ENCODE measurements at regions not wholly inside any gene's neighbourhood (a gene's known extent, or its start where the extent isn't known, plus 50 kb on each side); places are given as distances from the start of the nearest gene placed in this dataset.

DNA sequence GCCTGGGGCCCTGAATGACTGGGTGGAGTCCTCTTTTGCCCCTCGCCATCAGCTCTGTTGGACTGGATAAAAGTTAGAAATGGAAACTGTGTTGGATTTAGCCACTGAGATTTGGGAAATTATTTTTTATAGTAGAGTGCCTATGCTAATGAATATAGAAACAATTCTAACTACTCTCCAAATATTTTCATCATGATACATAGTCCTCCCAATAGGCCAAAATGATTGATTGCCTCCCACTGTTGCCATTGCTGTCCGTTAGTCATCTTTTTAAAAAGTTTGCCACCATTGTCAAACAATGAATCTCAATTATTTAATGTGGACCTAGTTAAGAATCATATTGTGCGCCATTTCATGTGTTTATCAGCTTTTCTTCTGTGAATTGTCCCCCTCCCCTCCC is 417.0 kb downstream of the GALR1 start:
- DNase-seq (ENCODE audit: low read depth) = no peak
- no peak for TF ChIP-seq CTCF (conservative IDR thresholded peaks at IDR 0.05; ENCODE audit: low read length)
- H3K4me3 ChIP-seq (ENCODE audit: low read length) = no peak overlapping the region

DNA sequence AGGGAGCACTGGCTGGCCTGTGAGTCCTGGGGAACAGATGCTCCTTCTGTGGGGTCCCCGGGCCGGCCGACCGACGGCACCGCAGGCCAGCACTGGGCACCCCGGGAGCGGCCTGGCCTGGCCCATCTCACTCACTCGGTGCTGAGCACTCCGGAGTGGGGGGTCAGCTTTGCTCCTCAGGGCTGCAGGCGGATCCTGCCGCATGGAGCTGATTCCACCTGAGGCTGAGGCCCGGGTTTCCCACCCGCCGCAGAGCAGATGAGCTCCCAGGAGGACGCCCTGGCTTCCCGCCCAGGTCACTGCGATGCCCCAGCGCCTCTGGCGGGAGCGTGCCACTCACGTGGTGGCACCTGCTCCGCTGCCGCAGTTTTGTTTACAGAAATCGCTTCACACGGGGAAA is 418.6 kb downstream of the GALR1 start:
- no peak for DNase-seq (ENCODE audit: low read depth)
- no peak overlapping the region for H3K4me3 ChIP-seq (ENCODE audit: low read length)
- no peak for TF ChIP-seq CTCF (conservative IDR thresholded peaks at IDR 0.05; ENCODE audit: low read length)

GRCh38 chr18:77669331-77669730 is 419.7 kb downstream of the GALR1 start:
- DNase-seq (ENCODE audit: low read depth) = no peak
- TF ChIP-seq CTCF (conservative IDR thresholded peaks at IDR 0.05; ENCODE audit: low read length) = no peak
- no peak overlapping the region for H3K4me3 ChIP-seq (ENCODE audit: low read length)

DNA sequence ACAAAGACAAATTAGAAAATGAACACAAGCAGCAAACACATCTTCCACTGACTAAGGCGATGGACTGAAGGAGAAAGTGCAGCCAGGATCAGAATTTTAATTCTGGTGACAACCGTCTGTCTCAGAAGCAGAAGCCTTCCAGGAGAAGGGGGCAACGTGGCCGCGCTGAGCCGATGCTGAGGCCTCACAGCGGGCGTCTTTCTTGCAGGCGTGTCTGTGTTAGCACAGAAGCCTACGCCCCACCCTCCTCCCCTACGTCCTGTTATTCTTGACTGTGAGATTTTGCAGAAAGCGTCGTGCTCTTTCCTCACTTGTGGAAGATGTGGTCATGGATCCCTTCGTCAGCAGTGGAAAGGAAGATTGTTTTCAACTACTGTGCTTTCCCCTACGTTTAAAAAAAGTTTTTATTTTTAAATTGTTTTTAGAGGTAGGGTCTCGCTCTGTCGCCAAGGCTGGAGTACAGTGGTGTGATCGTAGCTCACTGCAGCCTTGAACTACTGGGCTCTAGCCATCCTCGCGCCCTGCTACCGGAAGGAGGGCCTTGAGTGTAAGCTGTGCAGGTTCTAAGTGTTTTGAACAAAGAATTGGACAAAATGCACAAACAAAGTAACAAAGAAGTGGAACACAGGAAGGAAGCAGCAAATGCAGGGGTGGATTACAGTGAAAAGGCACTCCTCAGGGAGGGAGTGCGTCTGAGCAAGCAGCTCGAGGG is 422.0 kb downstream of the GALR1 start:
- no peak for DNase-seq (ENCODE audit: low read depth)
- H3K4me3 ChIP-seq (ENCODE audit: low read length) = no peak overlapping the region
- no peak for TF ChIP-seq CTCF (conservative IDR thresholded peaks at IDR 0.05; ENCODE audit: low read length)

- no peak for DNase-seq (ENCODE audit: low read depth)
Observed at GRCh38 chr18:77676910-77677309, 427.3 kb downstream of the GALR1 start.

DNA sequence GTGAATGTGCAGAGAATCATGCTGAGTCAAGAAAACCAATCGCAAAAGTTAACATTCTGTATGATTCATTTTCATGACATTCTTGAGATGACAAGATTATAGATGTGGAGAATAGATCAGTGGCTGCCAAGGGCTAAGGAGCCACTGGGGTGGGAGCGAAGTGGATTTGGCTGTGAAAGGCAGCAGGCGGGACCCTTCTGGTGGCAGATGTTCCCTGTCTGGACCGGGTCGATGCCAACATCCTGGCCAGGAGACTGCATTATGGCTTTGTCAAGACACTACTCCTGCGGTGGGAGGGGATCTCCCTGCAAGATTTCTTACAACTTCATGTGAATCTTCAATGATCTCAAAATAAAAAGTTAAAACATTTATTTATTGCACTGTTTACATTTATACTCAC is 427.9 kb downstream of the GALR1 start:
- TF ChIP-seq CTCF (conservative IDR thresholded peaks at IDR 0.05; ENCODE audit: low read length) = no peak
- DNase-seq (ENCODE audit: low read depth) = no peak
- no peak overlapping the region for H3K4me3 ChIP-seq (ENCODE audit: low read length)

More at GRCh38 chr18:77676910-77677309, 427.3 kb downstream of the GALR1 start:
- no peak overlapping the region for H3K4me3 ChIP-seq (ENCODE audit: low read length)
- no peak for TF ChIP-seq CTCF (conservative IDR thresholded peaks at IDR 0.05; ENCODE audit: low read length)

GRCh38 chr18:77679869-77680268 is 430.2 kb downstream of the GALR1 start:
- no peak for TF ChIP-seq CTCF (conservative IDR thresholded peaks at IDR 0.05; ENCODE audit: low read length)
- no peak for DNase-seq (ENCODE audit: low read depth)
- H3K4me3 ChIP-seq (ENCODE audit: low read length) = no peak overlapping the region

All from AG10803 (cell line).